ENCODE measurements at regions not wholly inside any gene's neighbourhood (a gene's known extent, or its start where the extent isn't known, plus 50 kb on each side); places are given as distances from the start of the nearest gene placed in this dataset.
A peak's percentile ranks its signal among the peaks of the same experiment; 100 is the strongest.

DNA sequence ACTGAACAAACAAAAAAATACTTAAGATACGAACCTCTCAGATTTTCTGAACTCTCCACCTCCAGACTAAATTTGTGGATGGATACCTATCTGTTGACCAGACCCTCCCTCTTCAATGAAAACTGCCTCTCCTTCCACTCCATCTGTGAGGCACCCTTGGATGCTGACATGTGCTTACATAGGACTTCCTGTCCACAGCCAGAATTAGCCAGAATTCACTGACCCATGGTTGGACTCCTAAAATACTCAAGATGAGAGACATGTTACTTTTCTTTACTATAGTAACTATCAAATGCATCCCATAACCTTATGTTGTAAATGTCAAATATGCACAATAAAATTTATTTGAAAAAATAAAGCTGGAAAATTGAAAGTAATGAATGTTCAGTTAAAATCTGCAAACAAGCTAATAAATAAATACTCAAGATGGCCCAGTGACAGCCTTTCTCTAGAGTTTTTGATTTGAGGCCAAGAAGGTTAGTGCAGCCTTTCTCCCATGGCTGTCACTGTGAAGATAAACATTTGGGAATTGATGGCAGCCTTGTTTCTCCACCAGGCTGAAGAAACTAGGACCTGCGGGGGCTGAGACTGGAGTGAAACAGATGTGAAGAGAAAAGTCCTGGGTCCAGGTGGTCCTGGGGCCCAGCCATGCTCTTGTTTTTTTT is 287.0 kb downstream of the ZEB1 start:
- DNase-seq = peak; percentile 57

DNA sequence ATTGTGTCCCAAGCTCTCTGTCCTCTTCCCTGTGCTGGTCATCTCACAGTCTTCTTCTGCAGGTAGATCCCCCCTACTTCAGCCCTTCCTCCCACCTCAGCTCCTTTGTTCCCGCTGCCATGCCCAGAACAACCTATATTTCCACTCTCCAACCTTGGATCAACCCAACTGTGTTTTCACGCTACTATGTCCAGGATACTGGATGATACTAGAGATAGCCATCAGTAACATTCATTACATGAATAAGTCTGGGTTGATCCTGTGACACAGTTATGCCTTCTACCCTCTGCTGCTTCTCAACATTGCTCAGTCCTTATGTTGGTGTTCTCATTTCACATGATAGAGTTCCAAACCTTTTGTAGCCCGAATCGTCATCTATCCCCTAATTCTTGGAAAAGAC is 286.4 kb downstream of the ZEB1 start:
- no peak for DNase-seq

DNA sequence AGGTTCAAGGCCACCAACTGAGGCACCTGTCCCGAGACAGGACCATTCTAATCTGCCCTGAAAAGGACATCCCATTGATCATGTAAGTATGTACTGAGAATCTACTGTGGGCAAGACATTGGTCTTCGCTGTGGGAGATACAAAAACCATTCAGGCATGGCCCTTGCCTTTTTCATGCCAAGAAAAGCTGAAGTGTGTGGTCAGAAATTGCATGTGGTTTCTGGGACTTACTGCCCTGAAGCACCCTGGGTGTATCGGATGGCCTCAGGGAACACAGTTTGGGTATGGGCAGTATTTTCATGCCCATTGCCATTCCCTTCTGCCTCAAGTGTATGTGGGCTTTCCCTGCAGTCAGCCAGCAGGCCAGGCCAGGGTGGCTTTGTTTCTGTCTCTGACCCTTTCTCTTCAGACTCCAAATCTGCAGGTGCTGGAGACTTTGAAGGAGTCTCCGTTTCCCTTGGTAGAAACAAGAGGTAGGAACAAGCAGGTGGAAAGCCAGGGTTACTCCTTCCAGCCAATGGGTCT is 285.7 kb downstream of the ZEB1 start:
- DNase-seq = no peak

DNA sequence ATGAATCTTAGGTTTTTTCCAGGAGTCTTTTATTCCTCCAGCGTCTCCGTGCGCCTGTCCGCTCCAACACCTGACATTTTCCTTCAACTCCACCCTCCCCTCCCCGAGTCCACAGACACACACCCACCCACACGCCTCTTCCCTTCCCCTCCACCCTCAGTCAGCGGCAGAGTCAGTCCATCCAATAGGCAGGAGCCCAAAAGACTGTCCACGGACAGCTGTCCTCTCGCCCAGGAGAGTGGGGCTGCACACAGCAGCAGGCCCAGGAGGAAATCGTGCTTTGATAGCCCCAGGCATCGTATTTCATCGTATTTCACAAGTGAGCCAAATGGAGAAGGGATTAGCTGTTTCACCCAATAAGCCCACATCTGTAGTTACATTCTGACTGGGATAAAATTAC is 285.1 kb downstream of the ZEB1 start:
- no peak for DNase-seq

DNA sequence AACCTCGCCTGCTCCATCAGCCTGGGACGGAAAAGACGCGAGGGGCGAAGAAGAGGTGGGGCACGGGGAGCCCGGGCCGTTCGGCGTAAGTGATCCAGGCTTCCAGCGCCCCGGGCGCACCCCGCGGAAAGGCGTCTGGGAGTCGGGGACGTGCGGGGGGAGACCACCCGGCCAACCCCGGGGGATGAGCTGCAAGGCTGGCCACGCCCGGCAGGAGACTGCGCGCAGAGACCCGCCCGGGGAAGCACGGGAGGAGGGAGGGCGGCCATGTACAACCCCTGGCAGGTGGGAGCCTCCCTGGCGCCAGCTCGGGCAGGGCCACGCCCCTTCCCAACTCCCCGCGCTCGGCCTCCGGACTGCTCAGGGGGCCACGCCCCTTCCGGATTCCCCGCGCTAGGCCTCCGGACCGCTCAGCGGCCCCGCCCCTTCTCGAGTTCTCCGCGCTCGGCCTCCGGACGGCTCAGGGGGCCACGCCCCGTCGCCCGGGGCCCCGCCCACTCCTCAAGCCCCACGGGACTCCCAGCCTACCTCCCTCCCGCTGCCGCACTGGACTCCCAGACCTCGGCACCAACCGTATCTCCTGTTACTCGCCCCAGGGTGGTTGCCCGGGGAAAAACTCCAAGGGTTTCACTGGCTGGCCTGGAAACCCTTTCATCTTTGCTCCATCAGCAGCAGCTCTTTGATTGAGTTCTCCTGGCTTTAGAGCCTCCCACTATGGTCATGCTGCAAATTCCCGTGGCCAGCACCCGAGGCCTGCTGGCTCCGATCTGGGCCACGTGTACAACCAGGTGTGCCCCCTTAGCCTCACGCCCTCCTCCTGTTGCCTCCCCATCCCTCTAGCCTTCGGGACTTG is 284.4 kb downstream of the ZEB1 start:
- peak; percentile 97 for DNase-seq

DNA sequence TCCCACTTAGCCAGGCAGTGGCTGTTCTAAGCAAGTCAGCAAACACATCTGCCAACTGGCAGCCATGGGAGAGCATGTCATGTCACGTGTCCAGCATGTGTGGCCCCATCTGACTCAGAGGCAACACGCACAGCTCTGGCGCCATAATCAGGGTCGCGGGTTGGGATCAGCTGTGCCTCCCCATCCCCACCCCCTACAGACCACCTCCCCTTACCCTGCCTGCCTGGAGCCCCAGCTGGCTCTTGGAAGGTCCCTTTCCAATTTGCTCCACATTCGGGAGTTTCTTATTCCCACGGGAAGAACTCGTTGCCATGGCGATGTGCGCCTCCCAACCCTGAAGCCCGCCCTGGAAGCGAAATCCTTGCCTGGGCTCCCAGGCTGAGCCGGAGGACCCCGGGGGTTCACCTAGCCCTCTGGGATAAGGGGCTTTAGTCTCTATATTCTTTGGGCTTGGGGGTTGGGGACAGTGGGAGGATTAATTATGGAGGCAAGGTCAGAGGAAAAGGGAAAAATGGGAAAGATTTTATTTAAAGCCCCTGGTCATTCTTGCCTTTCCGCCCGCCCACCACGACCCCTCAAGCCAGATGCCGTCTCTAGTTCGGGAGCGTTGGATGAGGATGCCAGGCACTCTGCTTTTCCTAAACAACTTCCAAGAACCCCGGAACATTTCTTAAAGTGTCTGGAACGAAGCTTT is 283.7 kb downstream of the ZEB1 start:
- DNase-seq = peak; percentile 64

DNA sequence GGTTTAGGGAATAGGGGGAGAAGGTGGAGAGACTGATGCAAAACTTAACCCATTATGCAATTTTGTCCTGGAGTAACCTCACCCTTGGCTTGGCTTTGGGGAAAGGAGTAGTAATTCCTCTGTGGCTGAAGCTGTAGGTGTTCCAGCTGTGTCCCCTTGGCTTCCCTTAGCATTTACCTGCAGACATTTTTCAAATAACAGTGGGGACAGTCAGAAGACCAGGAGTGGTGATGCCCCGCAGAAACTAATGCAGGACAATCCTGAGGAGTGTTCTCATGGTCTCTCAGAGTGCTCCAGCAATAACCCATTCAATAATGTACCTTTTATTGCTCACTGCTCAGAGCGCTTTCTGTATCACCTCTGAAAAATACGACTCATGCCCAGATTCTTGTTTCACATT is 282.1 kb downstream of the ZEB1 start:
- no peak for DNase-seq

DNA sequence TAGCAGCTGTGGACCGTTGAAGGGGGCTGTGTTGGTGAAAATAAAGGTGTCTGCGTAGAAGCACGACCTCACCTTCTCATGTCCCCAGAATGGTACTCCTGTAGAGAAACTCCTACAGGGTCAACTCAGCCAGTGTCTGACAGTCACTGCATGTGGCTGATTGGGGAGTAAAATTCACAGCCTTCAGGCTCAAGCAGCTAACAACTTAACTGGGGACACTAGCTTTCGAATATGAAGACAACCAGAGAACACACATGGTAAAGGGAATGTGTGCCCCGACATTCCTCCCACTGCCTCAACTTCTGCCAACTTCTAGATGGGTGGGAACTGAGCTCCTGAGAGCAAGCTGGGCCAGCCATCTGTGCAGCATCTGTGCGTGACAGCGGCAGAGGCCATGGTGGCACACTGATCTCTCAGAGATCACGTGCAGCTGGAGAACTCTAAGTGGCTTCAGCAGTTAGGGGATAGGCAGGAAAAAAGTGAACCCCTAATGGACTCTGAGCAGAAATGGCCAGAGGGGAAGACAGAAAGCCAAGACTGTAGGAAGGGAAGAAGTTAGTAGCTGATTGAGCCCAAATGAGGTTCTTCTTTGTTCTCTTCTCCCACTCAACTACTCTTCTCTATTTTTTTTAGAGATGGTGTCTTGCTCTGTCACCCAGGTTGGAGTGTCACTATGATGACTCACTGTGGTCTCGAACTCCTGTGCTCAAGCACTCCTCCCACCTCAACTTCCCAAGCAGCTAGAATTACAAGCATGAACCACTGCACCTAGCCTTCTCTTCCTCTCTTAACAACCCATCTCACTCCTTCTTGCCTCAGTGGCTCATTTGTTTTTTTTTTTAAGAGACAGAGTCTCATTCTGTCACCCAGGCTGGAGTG is 280.8 kb downstream of the ZEB1 start:
- no peak for DNase-seq

DNA sequence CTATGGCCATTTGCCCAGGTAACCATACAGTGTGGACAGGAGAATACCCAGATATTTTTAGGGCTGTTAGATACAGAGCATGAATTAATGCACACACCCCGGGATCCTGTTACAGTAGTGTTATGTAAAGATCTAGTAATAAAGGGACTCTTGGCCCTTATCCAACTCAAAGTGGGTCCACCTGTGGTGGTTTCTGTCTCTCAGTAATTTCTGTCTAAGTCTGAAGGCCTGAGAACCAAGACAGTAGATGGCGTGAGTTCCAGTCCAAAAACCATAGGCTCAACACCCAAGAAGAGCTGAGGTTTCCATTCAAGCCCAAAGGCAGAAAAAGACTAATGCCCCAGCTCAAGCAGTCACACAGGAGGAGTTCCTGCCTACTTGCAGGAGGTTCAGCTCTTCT is 277.7 kb downstream of the ZEB1 start:
- no peak for DNase-seq

DNA sequence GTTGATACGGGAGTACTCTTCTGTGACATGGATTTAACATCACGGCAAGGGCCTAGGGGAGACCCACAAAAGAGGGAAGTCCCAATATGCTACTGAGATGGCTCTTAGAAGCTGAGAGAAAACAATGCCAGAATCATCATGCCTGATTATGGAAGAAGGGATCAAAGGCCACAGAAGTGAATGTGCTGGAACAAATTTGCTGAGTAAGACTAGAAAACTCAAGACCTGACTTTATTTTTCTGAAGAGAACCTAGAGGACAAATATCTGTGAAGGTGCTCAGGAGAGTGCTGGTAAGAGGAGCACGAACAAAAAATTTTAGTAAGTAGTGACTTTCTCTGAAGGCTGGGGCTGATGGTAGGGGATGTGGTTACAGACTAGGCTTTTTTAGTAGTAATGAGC is 277.0 kb downstream of the ZEB1 start:
- no peak for DNase-seq

DNA sequence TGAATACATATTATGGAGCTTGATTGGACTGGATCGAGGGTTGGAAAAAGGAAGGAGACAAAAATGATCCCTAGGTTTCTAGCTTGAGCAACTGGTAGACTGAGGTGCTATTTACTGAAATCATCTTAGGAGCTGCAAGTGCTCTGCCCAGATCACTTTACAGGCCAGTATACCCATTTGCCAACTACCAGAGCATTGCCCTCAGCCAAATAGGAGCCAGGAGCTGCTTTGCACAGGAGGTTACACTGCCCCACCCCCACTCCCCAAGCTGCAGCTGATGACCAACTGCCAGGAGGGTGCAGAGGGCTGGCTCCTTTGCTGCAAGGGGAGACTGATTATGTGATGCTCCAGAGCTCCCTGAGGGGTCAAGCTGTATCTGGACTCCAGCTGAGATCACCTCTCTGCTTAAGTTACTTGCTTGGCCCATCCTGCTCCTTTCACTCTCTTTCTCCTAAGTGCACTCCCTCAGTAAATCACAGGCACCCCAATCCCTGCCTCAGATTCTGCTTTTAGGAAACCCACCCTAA is 275.4 kb downstream of the ZEB1 start:
- no peak for DNase-seq

DNA sequence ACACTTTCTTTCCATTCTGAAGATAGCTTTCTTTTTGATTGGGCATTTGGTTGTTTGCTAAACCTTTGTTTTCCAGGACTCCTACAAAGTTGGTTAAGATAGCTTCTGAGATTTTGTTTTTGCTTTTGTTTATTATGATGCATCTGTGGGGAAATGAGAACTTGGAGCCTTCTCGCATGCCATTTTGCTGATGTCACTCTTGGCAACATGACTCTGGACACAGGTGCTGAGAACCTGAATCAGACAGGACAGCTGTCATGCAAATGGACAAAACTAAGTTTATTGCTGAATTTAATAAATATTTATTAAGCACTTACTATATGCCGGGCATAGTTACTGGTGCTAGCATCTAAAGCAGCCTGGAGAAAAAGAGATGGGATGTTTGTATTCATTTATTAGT is 274.1 kb downstream of the ZEB1 start:
- no peak for DNase-seq

DNA sequence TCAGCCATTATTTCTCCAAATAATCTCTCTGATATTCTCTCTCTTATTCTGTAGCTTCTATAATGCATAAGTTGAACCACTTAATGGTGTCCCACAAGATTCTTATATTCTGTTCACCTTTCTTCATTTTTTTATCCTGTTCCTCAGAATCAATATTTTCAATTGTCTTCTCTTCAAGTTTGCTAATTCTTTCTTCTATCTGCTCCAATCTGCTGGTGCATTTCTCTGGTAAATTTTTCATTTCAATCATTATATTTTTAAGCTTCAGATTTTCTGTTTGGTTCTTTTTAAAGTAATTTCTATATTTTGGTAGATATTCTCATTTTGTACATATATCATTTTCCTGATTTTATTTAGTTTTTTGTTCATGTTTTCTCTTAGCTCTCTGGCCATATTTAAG is 272.6 kb downstream of the ZEB1 start:
- DNase-seq = no peak

DNA sequence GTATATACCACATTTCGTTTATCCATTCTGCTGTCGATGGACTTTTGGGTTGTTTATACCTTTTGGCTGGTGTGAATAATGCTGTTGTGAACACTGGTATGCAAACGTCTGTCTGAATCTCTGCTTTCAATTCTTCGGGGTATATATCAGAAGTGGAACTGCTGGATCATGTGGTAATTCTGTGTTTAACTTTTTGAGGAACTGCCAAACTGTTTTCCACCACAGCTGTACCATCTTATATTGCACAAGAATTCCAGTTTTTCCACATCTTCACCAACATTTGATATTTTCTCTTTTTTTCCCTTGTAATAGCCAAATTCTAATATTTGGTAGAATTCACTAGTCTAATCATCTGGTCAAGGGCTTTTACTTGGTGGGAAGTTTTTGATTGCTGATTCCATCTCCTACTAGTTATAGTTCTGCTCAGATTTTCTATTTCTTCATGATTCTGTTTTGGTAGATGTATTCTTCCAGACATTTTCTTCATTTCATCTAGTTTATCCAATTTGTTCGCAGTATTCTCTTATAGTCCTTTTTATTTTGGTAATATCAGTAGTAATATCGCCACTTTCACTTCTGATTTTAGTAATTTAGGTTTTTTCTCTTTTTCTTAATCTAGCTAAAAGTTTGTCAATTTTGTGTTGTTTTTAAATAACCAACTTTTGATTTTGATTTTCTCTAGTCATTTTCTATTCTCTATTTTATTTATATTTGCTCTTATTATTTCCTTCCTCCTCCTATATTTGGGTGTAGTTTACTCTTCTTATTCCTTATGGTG is 271.2 kb downstream of the ZEB1 start:
- DNase-seq = no peak

DNA sequence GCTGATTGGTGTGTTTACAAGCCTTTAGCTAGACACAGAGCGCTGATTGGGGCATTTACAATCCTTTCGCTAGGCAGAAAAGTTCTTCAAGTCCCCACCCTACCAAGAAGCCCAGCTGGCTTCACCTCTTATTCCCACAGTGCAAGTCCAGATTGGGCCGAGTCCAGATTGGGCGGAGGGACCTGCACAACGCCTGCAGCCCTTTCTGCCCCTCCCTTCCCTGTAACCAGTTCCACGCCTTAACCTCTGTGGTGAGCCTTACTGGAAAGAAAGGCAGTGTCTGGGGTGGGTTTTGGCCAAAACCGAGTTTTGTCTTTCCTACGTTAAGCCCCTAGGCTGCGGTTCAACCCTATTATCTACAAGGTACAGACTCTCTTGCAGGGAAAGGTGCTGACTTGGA is 268.7 kb downstream of the ZEB1 start:
- no peak for DNase-seq

DNA sequence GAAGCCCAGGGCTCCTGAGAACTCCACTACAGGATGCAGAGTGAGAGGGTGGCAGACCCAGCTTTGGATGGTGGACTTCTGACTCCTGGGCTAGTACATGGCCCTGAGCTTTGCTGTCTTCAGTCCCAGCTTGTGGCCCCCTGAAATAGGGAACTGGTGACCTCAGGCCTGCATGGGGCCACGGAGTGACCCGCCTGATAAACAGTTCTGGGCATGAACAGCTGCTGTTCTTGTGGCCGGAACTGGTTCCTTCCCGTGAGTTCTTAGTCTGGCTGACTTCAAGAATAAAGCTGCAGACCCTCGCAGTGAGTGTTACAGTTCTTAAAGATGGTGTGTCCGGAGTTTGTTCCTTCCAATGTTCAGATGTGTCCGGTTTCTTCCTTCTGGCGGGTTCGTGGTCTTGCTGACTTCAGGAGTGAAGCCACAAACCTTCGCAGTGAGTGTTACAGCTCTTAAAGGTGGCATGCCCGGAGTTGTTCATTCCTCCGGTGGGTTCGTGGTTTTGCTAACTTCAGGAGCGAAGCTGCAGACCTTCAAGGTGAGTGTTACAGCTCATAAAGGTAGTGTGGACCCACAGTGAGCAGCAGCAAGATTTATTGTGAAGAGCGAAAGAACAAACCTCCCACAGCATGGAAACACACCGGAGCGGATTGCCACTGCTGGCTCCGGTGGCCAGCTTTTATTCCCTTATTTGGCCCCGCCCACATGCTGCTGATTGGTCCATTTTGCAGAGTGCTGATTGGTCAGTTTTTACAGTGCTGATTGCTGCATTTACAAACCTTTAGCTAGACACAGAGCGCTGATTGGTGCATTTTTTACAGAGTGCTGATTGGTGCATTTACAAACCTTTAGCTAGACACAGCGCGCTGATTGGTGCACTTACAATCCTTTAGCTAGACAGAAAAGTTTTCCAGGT is 268.0 kb downstream of the ZEB1 start:
- DNase-seq = no peak

DNA sequence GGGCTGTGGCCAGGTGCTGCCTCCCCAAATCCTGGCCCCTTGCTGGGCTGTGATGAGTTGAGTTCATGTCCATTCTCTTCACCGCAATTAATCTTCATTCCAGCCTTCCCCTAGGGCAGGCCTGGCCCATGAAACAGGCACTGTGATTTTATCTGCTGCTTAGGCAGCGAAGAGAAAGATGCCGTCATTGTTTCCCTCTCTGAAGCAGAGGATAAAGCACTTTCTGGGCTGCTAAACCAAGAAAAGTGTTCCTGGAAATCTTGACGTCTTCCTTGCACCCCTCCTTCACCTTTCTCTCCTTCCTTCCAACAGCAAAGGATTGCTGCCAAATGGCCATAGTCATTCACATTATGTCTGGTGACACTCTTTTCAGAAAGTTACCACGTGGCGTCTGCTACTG is 265.9 kb downstream of the ZEB1 start:
- no peak for DNase-seq

DNA sequence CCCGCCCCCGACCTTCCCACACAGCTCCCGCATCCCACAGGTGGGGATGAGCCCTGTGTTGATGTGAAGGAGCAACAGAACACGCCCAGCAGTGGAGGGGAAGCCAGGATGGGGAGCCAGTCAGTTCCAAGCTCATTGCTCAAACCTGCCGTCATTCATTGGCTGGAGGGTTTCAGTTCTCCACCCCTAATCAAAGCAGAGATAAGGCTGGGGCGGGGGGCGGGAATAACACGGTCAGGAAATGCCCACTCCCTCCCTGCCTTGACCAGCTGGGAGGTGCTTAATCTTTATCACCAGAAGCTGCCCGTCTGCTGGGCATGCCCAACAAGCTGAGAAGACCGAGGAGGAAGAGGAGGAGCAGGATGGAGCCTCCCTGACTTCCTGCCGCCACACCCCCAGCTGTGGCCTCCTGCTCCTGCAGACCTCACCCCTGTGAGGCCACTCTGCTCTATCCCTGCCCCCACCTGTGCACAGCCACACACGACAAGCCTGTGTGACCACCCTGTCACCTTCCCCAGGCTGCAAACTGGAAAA is 265.1 kb downstream of the ZEB1 start:
- no peak for DNase-seq

DNA sequence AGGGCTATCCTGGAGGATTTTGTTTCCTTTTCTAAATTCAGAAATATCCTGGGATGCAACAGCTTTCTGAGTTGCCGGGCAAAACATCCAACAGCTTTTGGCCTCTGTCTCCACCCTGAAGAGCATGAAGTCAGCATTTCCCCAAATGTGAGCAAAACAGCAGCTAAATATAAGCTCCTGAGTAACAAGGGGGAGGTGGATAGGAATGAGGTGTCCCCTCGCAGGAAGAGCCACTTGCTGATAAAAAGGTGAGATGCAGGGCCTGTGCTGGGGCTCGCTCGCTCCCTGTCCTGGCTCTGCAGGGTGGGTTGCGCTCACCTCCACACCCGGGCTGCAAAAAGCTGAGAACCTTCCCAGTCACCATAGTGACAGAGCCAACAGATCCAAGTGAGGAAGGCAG is 264.3 kb downstream of the ZEB1 start:
- DNase-seq = no peak
